ENCODE measurements at regions not wholly inside any gene's neighbourhood (a gene's known extent, or its start where the extent isn't known, plus 50 kb on each side); places are given as distances from the start of the nearest gene placed in this dataset.

DNA sequence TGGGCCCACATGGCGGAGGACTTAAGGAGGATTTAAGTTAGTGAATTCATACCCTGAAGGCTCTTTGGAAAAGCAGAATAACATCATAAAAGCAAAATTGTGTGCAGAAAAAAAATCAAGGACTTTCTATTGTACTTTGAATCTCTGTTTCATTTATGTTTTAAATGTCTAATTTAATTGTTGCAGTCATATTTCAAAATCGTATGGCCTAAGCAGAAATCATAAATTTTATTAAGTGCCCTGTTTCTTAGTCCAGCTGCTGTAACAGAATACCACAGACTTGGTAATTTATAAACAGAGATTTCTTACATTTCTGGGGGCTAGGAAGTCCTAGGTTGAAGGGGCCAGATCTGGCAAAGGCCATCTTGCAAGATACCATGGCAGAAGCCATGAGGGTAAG is 555.6 kb downstream of the LTN1 start:
- WGBS, 2 donors = 90 to 91% methylated on average over 2 of the region's 2 CpGs
- no peaks in the 10 kb centered on the region for H3K9me3 ChIP-seq
- no peak for DNase-seq
- intact Hi-C loops (cut with DNase I) = no loop called here
- no peaks in the 10 kb centered on the region for H3K4me1 ChIP-seq
- TF ChIP-seq, protein P1, sequence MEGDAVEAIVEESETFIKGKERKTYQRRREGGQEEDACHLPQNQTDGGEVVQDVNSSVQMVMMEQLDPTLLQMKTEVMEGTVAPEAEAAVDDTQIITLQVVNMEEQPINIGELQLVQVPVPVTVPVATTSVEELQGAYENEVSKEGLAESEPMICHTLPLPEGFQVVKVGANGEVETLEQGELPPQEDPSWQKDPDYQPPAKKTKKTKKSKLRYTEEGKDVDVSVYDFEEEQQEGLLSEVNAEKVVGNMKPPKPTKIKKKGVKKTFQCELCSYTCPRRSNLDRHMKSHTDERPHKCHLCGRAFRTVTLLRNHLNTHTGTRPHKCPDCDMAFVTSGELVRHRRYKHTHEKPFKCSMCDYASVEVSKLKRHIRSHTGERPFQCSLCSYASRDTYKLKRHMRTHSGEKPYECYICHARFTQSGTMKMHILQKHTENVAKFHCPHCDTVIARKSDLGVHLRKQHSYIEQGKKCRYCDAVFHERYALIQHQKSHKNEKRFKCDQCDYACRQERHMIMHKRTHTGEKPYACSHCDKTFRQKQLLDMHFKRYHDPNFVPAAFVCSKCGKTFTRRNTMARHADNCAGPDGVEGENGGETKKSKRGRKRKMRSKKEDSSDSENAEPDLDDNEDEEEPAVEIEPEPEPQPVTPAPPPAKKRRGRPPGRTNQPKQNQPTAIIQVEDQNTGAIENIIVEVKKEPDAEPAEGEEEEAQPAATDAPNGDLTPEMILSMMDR (IDR thresholded peaks at IDR 0.05) = no peak
- no peak overlapping the region for H3K27ac ChIP-seq
- H3K27me3 ChIP-seq = no peaks in the 10 kb centered on the region
- no peaks in the 10 kb centered on the region for H3K36me3 ChIP-seq
- no peak for ATAC-seq
- no peak overlapping the region for H3K4me3 ChIP-seq

GRCh38 chr21:28436286-28436932 is 556.3 kb downstream of the LTN1 start:
- no peak for ATAC-seq
- H3K36me3 ChIP-seq = no peaks in the 10 kb centered on the region
- 92% methylated on average over 2 of the region's 2 CpGs for WGBS, 2 donors

GRCh38 chr21:28431527-28432200 is 561.0 kb downstream of the LTN1 start:
- intact Hi-C loops (cut with DNase I) = loop anchor here in 1 of 10 donors (1.0 kb wide), 1 partner anchor 16 kb away; no protein-coding TSS in a partner anchor
- TF ChIP-seq, protein P1 (IDR thresholded peaks at IDR 0.05) = no peak
- H3K9me3 ChIP-seq = no peaks in the 10 kb centered on the region
- no peak for ATAC-seq
- no peaks in the 10 kb centered on the region for H3K4me1 ChIP-seq
- no peak for DNase-seq
- H3K27me3 ChIP-seq = no peaks in the 10 kb centered on the region
- no peak overlapping the region for H3K27ac ChIP-seq
- WGBS, 2 donors = 80 to 81% methylated on average over 5 of the region's 5 CpGs
- no peaks in the 10 kb centered on the region for H3K36me3 ChIP-seq
- H3K4me3 ChIP-seq = no peak overlapping the region

More at GRCh38 chr21:28436286-28436932, 556.3 kb downstream of the LTN1 start:
- Histone ChIP-seq H3K27ac (no peak overlapping the region), H3K9me3 (no peaks in the 10 kb centered on the region), H3K4me1 (no peaks in the 10 kb centered on the region), H3K4me3 (no peak overlapping the region), H3K27me3 (no peaks in the 10 kb centered on the region)
- TF ChIP-seq, protein P1 (IDR thresholded peaks at IDR 0.05) = no peak
- intact Hi-C loops (cut with DNase I) = no loop called here
- no peak for DNase-seq

- 90 to 95% methylated on average over 2 of the region's 2 CpGs for WGBS, 2 donors
These were observed 561.7 kb downstream of the LTN1 start for GRCh38 chr21:28431022-28431421.

More at GRCh38 chr21:28431022-28431421, 561.7 kb downstream of the LTN1 start:
- no peak for ATAC-seq
- TF ChIP-seq, protein P1 (IDR thresholded peaks at IDR 0.05) = no peak
- no peak for DNase-seq
- intact Hi-C loops (cut with DNase I) = loop anchor here in 1 of 10 donors (1.0 kb wide), 1 partner anchor 16 kb away; no protein-coding TSS in a partner anchor
- Histone ChIP-seq H3K4me3 (no peak overlapping the region), H3K9me3 (no peaks in the 10 kb centered on the region), H3K36me3 (no peaks in the 10 kb centered on the region), H3K4me1 (no peaks in the 10 kb centered on the region), H3K27ac (no peak overlapping the region), H3K27me3 (no peaks in the 10 kb centered on the region)

Data from heart right ventricle (tissue), 16 donors.